ENCODE measurements at regions not wholly inside any gene's neighbourhood (a gene's known extent, or its start where the extent isn't known, plus 50 kb on each side); places are given as distances from the start of the nearest gene placed in this dataset.

DNA sequence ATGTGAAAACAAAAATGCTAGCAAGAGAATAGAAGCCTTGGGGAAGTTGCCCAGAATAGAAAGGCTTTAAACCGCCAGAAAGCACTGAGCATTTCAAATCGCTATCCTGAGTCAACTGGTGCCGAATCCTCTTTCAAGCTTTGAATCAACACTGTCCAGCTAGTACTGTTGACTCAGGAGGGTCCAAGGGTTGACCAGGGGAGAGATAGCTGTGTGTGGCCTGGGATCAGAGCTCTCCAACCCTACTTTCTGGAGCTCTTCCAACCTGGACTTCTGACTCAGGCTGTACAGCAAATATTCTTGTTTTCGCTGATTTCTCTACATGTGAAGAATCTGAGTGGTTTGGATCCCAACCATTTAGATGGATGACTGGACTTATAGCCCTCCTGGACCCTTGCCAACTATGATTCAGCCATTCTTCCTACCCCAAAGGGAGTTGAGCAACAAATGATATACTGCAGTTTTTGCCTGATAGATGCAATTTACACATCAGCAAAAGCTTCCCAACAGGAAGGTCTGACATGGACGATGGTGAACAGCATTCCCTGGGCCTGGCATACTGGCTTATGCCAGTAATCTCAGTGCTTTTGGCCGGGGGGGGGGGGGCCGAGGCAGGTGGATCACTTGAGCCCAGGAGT, 154.0 kb upstream of the SDK2 start:
- Histone ChIP-seq H3K36me3 (no peaks in the 10 kb centered on the region), H3K27ac (peak overlapping the region; percentile 44 to 57), H3K4me3 (no peak overlapping the region), H3K4me1 (peaks cover 4 to 16% of the 10 kb centered on the region in 2 donors), H3K27me3 (no peaks in the 10 kb centered on the region), H3K9me3 (no peaks in the 10 kb centered on the region)
- TF ChIP-seq, protein P1, sequence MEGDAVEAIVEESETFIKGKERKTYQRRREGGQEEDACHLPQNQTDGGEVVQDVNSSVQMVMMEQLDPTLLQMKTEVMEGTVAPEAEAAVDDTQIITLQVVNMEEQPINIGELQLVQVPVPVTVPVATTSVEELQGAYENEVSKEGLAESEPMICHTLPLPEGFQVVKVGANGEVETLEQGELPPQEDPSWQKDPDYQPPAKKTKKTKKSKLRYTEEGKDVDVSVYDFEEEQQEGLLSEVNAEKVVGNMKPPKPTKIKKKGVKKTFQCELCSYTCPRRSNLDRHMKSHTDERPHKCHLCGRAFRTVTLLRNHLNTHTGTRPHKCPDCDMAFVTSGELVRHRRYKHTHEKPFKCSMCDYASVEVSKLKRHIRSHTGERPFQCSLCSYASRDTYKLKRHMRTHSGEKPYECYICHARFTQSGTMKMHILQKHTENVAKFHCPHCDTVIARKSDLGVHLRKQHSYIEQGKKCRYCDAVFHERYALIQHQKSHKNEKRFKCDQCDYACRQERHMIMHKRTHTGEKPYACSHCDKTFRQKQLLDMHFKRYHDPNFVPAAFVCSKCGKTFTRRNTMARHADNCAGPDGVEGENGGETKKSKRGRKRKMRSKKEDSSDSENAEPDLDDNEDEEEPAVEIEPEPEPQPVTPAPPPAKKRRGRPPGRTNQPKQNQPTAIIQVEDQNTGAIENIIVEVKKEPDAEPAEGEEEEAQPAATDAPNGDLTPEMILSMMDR (IDR thresholded peaks at IDR 0.05), result no peak
- intact Hi-C loops (cut with DNase I), result no loop called here
- peak in 1 of 2 donors; percentile 65 for DNase-seq (ENCODE audit: low spot score in 2 of 2)

DNA sequence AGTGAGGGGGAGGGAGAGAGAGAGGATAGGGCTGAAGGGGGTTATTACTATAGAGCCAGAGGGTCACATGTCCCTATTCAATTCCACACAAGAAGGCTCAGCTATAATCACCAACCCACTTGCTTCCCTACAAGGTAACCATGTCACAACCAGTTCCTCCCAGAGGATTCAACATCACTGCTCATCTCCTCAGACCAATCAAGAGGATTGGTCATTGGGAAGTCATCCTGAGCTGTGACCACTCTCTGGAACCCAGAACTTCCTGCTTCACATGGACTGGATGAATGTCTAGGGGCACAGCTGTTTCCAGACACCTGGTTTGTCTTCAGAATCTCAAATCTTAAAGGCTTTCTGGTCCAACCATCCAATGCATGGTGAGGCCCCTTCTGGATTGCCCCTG, 154.9 kb upstream of the SDK2 start:
- Histone ChIP-seq H3K27me3 (no peaks in the 10 kb centered on the region), H3K4me3 (no peak overlapping the region), H3K9me3 (no peaks in the 10 kb centered on the region), H3K4me1 (peaks cover 4 to 16% of the 10 kb centered on the region in 2 donors), H3K27ac (peak overlapping the region in 1 of 2 donors; percentile 44), H3K36me3 (no peaks in the 10 kb centered on the region)
- TF ChIP-seq, protein P1 (IDR thresholded peaks at IDR 0.05), result no peak
- intact Hi-C loops (cut with DNase I), result no loop called here
- DNase-seq (ENCODE audit: low spot score in 2 of 2), result no peak

DNA sequence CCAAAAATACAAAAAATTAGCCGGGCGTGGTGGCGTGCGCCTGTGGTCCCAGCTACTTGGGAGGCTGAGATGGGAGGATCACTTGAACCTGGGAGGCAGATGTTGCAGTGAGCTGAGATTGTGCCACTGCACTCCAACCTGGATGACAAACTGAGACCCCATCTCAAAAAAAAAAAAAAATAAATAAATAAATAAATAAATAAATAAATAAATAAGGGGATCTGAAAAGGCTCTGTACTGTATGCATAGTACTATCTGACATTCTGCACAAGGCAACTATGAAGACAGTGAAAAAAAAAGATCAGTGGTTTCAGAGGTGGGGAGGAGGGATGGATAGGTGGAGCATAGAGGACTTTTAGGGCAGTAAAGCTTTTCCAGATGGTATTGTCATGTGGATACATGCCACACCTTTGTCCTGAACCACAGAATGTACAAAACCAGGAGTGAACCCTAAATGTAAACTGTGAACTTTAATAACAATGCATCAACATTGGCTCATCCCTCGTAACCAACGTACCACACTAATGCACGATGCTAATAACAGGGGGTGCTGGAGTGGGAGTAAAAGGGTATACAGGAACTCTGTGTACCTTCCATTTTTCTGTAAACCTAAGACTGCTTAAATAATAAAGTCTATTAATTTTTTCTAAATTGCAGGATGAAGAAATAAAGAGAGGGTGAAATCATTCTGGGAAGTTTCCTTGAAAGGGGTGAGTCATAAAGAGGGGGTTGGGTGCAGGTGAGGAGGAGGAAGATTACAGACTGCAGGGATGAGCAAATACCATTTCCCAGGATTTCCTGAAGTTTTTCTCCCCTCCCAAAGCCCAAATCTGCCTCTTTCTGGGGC, 155.8 kb upstream of the SDK2 start:
- no peaks in the 10 kb centered on the region for H3K27me3 ChIP-seq
- intact Hi-C loops (cut with DNase I), result no loop called here

DNA sequence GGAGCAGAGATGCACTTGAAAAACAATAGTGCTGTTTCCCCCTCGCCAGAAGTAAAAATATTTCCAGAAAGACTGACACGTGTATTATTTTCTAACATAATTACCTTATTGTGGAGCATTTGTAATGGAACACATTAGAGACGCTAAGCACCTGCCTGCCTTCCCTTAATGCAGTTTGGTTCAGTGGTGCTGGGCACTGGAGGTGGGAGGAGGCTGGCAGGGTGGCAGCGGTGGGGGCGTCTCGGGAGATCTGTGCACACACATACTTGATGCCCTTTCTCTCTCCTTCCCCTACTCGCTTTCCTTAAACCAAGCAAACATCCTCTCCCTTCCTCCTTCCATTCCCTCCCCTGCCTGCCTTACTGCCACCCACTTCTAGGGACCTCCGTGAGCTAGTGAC, 156.6 kb upstream of the SDK2 start:
- Histone ChIP-seq H3K36me3 (no peaks in the 10 kb centered on the region), H3K4me3 (no peak overlapping the region), H3K27ac (no peak overlapping the region), H3K27me3 (no peaks in the 10 kb centered on the region), H3K9me3 (no peaks in the 10 kb centered on the region), H3K4me1 (peaks cover 4 to 16% of the 10 kb centered on the region in 2 donors)
- intact Hi-C loops (cut with DNase I), result no loop called here
- TF ChIP-seq, protein P1 (IDR thresholded peaks at IDR 0.05), result no peak
- DNase-seq (ENCODE audit: low spot score in 2 of 2), result peak in 1 of 2 donors; percentile 56

More for the DNA sequence above, 155.8 kb upstream of the SDK2 start:
- no peak overlapping the region for H3K27ac ChIP-seq
- no peak overlapping the region for H3K4me3 ChIP-seq
- no peak for DNase-seq (ENCODE audit: low spot score in 2 of 2)
- no peaks in the 10 kb centered on the region for H3K36me3 ChIP-seq
- peaks cover 4 to 16% of the 10 kb centered on the region in 2 donors for H3K4me1 ChIP-seq
- TF ChIP-seq, protein P1 (IDR thresholded peaks at IDR 0.05), result no peak
- H3K9me3 ChIP-seq, result no peaks in the 10 kb centered on the region

DNA sequence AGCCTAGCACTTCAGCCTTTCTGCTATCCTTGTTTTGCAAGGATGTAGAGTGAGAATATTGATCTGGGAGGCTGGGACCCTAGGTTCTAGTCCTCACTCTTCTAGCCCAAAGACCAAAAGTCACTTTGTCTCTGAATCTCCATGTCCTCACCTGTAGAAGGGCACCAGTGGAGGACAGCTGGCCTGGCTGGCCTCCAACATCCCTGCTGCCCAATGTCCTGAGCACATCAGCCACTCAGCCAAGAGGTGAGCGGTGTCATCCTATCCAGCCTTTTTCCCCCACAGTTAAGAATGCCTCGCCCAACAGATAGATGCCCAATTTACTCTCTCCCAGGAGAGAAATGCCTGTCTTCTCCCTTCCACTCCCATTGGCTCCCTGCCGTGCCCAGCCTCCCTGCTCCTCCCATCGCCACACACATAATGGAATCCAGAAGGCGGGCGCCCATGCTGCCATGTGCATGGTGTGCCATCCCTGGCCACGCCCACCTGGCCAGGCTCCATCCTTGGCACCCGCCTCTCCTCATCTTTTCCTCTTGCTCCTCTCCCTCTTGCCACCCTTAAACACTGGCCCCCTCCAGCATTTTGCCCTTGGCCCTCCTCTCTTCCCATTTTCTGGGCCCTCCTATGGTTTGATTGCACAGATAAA, 157.3 kb upstream of the SDK2 start:
- Histone ChIP-seq H3K27ac (no peak overlapping the region), H3K4me3 (no peak overlapping the region), H3K4me1 (peaks cover 4 to 16% of the 10 kb centered on the region in 2 donors), H3K36me3 (no peaks in the 10 kb centered on the region), H3K27me3 (no peaks in the 10 kb centered on the region), H3K9me3 (no peaks in the 10 kb centered on the region)
- TF ChIP-seq, protein P1 (IDR thresholded peaks at IDR 0.05), result no peak
- peak in 1 of 2 donors; percentile 56 for DNase-seq (ENCODE audit: low spot score in 2 of 2)
- intact Hi-C loops (cut with DNase I), result no loop called here
